ENCODE measurements at regions not wholly inside any gene's neighbourhood (a gene's known extent, or its start where the extent isn't known, plus 50 kb on each side); places are given as distances from the start of the nearest gene placed in this dataset.

DNA sequence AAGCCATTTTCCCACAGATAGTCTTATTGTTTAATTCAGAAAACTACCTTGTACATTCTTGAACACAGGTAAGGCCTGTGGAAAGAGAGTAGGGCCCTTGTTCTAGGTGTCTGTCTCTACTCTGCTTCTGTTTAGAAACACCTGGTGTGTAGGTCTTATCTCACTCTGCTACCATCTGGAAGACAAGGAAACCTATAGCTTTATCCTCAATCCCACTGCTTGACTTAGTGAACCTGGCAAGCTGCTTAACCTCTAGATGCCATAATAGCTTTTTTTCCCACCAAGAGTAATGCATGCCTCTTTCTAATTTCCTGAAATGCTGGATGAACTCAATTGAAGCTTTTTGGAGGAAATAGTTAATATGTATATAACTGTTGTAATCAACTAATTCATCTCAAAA, 82.6 kb upstream of the RAP2B start:
- DNase-seq, result no peak

GRCh38 chr3:153080778-153081240, 81.2 kb upstream of the RAP2B start:
- DNase-seq, result no peak

GRCh38 chr3:153084431-153084830, 77.6 kb upstream of the RAP2B start:
- DNase-seq, result no peak

DNA sequence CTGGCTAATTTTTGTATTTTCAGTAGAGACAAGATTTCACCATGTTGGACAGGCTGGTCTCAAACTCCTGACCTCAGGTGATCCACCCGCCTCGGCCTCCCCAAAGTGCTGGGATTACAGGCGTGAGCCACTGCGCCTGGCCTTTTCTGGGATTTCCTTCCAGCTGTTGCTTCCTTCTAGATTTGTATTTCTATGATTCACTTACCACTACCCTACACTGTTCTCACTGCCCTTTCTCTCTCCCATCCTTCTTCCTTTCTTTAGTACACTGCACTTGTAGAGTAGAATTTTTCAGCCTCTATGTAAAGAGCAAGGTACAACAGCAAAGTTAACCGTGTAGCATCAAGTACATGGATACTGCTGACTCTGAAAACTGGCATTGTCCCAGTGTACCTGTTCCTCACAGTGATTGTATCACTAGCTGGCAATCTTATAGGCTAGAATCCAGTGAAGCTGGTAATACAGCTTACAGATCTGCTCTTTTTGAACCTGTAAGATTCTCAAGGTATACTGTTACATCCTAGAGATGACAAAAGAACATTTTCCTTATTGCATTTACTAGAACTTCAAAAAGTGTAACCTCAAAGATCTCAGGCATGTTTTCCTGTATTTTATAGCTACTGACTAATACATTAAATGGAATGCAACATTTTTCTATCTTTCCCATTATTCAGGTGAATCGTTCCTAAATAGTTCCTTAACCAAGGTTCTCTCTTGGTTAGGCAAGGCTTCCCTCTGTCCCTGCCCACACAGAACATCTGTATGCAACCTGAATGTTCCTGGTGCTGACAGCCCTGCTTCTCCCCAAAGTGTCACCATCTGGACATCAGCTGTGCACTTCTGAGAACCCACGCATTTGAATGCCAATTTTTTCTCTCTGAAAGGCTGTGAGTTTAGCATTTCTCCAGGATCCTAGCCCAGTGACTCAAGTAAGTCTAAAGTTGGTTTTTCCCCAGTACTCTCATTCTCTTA, 74.1 kb upstream of the RAP2B start:
- DNase-seq, result peak; percentile 67

DNA sequence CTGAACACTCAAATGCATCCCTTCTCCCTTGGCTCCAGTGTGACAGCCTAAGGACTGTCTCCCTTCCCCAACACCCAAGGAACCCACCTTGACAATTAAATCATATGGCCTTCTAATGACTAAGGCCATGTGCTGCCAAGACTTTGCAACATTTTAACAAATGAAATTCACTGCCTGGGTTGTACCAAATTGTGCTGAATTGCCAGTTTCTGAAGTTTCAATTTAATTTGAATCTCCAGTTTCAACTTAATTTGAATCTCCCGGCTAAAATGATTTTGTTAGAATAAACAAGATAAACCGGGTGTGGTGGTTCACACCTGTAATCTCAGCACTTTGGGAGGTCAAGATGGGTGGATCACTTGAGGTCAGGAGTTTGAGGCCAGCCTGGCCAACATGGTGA, 72.4 kb upstream of the RAP2B start:
- no peak for DNase-seq

DNA sequence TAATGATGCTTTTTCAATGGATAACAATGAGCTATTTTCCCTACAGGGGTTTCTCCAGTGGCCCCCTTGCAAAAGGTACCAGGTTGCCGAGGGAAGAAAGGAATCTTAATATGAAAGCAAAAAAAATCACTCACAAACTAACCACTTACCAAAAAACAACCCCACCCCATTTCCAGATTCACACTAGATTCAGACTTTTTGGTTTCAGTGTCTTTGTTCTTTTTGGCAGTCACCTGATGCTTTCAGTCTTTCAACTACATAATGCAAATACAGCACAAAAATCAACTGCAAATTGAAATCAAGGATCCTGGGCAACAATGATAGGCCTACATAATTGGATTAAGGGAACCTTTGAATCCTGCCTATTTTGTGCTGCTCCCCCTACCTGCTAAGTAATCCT, 71.1 kb upstream of the RAP2B start:
- no peak for DNase-seq

DNA sequence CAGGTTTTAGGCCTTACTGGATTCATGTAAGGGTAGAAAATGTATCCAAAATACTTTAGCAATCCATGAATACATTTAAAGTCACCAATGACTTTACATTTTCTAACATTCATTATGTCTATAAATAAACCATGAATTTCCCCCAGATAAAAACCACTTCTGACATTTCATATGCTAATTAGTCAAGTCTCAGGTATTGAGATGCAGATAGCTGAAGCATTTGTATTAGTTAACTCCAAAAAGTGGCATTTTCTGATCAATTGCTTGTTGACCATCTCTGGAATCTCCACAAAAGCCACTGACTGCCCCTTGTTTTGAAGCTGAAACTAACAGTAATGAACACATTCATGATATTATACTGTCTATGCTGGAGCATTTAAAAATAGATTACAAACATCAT, 68.4 kb upstream of the RAP2B start:
- DNase-seq, result no peak

GRCh38 chr3:153094386-153094785, 67.6 kb upstream of the RAP2B start:
- DNase-seq, result no peak

GRCh38 chr3:153095441-153095840, 66.6 kb upstream of the RAP2B start:
- no peak for DNase-seq

- no peak for DNase-seq
Measured at GRCh38 chr3:153096731-153097131, 65.3 kb upstream of the RAP2B start.

DNA sequence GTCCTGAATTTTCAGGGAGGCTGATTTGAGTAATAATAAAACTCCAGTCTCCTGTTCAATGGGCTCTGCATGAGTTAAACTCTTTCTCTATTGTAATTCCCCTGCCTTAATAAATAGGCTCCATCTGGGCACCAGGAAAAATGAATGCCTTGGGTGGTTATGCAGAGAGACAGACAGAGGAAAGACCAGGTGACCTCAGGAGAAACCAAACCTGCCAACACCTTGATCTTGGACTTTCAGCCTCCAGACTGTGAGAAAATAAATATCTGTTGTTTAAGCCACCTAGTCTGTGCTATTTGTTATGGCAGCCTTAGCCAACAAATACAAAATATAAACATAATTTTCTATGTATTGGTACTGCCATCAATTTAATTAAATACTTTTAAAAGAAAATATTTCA, 64.8 kb upstream of the RAP2B start:
- no peak for DNase-seq

- no peak for DNase-seq
Measured at GRCh38 chr3:153099131-153099530, 62.9 kb upstream of the RAP2B start.

DNA sequence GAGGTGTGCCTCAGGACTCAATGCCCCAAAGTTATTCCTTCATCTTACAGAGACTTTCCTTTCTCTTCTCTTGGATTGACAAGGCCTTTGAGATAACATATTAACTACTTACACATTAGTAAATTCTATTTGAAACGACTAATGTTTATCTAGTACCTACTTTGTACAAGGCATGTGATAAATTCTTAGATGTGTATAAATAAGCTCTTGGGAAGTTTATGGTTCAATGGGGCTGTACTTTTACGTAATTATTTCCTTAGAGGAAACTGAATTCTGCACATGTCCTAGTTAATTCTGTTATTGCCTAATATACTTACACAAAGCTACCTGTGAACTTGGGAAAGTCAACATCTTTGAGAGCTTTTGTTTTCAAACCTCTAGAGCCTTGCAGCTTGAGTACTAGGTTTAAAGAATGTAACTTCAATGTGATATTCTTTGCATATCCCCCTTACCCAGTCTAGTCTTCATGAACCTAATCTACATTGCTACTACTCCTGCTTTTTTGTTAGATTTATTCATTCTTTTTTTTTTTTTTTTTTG, 58.5 kb upstream of the RAP2B start:
- DNase-seq, result no peak

- DNase-seq, result no peak
Measured at GRCh38 chr3:153110041-153110440, 52.0 kb upstream of the RAP2B start.

- peak; percentile 60 for DNase-seq
Measured at GRCh38 chr3:153111016-153111415, 51.0 kb upstream of the RAP2B start.
